CD4-positive, alpha-beta T cell (primary cell): ENCODE measurements at regions not wholly inside any gene's neighbourhood (a gene's known extent, or its start where the extent isn't known, plus 50 kb on each side); places are given as distances from the start of the nearest gene placed in this dataset.

Experiments used
- ATAC-seq: fragments of 200-7000 bp; cut with Tn5 transposase; one replicate; pipeline ENCODE4 v1.10.0; 2022; ENCODE audit warnings: mild to moderate bottlenecking; ENCODE audit not compliant: poor library complexity
- CTCF ChIA-PET: fragments of 350-600 bp; sonication (Branson Sonifier 250); formaldehyde crosslinking; loops from one replicate; lab custom pipeline; 2021; ENCODE audit warnings: antibody characterized with exemption, inconsistent platforms; lab: Charles Lee
- POLR2A ChIA-PET: fragments of 350-600 bp; sonication (Branson Sonifier 250); formaldehyde crosslinking; loops from one replicate; lab custom pipeline; 2021; ENCODE audit warnings: antibody characterized with exemption, inconsistent platforms; lab: Charles Lee
- DNase-seq, 14 experiments: peaks; one replicate each; pipeline ENCODE4 v3.0.0-alpha.2; 2013 to 2020; ENCODE audit warnings: mixed read lengths in 2 of 14
- H3K27ac ChIP-seq, 2 donors: one replicate each; pipeline versions ENCODE4 v1.5.1 to v1.7.0; 2013; ENCODE audit warnings: low read length in 2 of 2, low read depth in 1 of 2, mild to moderate bottlenecking in 1 of 2
- H3K27me3 ChIP-seq, 2 experiments: 1 replicate in 1 of 2; 2 replicates in 1 of 2; pipeline versions ENCODE4 v1.6.1 to v1.7.0; 2013; ENCODE audit warnings: low read length in 2 of 2, control low read depth in 1 of 2, mild to moderate bottlenecking in 1 of 2, moderate library complexity in 1 of 2; ENCODE audit not compliant: insufficient read depth in 2 of 2, control insufficient read depth in 1 of 2
- H3K36me3 ChIP-seq: one replicate; pipeline ENCODE4 v1.6.1; 2013; ENCODE audit warnings: low read length, control low read depth; ENCODE audit not compliant: insufficient read depth
- H3K4me1 ChIP-seq: one replicate; pipeline ENCODE4 v1.6.1; 2013; ENCODE audit warnings: low read length, control low read depth; ENCODE audit not compliant: insufficient read depth
- H3K4me3 ChIP-seq: one replicate; pipeline ENCODE4 v1.5.1; 2013; ENCODE audit warnings: mild to moderate bottlenecking, low read length, moderate library complexity
- H3K9me3 ChIP-seq, 2 experiments: 1 replicate in 1 of 2; 2 replicates in 1 of 2; pipeline versions ENCODE4 v1.6.1 to v1.7.0; 2013; ENCODE audit warnings: low read length in 2 of 2, mild to moderate bottlenecking in 2 of 2, control low read depth in 1 of 2, moderate library complexity in 1 of 2; ENCODE audit not compliant: control insufficient read depth in 1 of 2, insufficient read depth in 1 of 2
- H3K27ac Mint-ChIP-seq: one replicate; pipeline ENCODE4 v1.8.0; 2020; ENCODE audit warnings: mixed read lengths
- H3K27me3 Mint-ChIP-seq: one replicate; pipeline ENCODE4 v1.8.0; 2021; ENCODE audit warnings: mixed read lengths
- H3K36me3 Mint-ChIP-seq: one replicate; pipeline ENCODE4 v1.8.0; 2021; ENCODE audit warnings: low read depth, mixed read lengths
- H3K4me1 Mint-ChIP-seq: one replicate; pipeline ENCODE4 v1.8.0; 2021; ENCODE audit warnings: low read depth, mixed read lengths
- H3K4me3 Mint-ChIP-seq: one replicate; pipeline ENCODE4 v1.8.0; 2020; ENCODE audit warnings: mild to moderate bottlenecking, mixed read lengths
- H3K9me3 Mint-ChIP-seq: one replicate; pipeline ENCODE4 v1.8.0; 2020; ENCODE audit warnings: mixed read lengths
- intact Hi-C, 2 experiments: fragments of 100-400 bp; cut with DNase I in 1 of 2; cut with micrococcal nuclease in 1 of 2; formaldehyde crosslinking; loops; one replicate each; pipeline versions ENCODE4 v1.15.1 to v1.9.0; 2023 to 2025; cut with DNase I, micrococcal nuclease
- TF ChIP-seq, protein P1 (sequence below): fragments of 200-600 bp; IDR thresholded peaks from one replicate; pipeline ENCODE4 v1.8.0; 2022; ENCODE audit warnings: antibody characterized with exemption, mild to moderate bottlenecking

DNA sequence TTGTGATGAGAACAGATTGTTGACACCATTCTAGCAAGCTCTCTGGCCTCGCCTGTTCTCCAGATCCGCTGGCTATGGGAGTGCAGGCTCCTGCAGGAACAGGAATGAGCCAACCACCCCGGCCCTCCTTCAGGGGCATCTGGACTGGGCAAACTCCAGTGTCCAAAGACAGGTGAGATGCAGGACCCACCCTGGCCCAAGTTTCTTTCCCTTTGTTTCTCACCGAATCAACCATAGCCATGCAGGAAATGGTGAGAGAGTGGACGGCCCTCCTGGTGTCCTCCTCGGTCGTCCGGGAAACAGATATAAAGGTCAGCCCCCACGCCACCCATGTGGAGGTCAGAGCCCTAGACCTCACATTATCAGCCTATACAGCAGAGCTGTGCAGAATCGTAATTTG, 108.6 kb upstream of the IRX2 start:
- Histone ChIP-seq H3K4me1 (no peaks in the 10 kb centered on the region), H3K27me3 (no peaks in the 10 kb centered on the region), H3K4me3 (no peak overlapping the region), H3K9me3 (peaks cover 0 to 39% of the 10 kb centered on the region in 2 experiments), H3K36me3 (no peaks in the 10 kb centered on the region), H3K27ac (no peak overlapping the region)
- H3K9me3 Mint-ChIP-seq, result no peaks in the 10 kb centered on the region
- intact Hi-C loops, result no loop called here
- no peak for ATAC-seq
- no peaks in the 10 kb centered on the region for H3K27me3 Mint-ChIP-seq
- ChIA-PET CTCF (no interaction called here), POLR2A (no interaction called here)
- H3K36me3 Mint-ChIP-seq, result no peaks in the 10 kb centered on the region
- H3K4me1 Mint-ChIP-seq, result no peaks in the 10 kb centered on the region
- DNase-seq, result no peak
- no peak overlapping the region for H3K4me3 Mint-ChIP-seq
- TF ChIP-seq, protein P1, sequence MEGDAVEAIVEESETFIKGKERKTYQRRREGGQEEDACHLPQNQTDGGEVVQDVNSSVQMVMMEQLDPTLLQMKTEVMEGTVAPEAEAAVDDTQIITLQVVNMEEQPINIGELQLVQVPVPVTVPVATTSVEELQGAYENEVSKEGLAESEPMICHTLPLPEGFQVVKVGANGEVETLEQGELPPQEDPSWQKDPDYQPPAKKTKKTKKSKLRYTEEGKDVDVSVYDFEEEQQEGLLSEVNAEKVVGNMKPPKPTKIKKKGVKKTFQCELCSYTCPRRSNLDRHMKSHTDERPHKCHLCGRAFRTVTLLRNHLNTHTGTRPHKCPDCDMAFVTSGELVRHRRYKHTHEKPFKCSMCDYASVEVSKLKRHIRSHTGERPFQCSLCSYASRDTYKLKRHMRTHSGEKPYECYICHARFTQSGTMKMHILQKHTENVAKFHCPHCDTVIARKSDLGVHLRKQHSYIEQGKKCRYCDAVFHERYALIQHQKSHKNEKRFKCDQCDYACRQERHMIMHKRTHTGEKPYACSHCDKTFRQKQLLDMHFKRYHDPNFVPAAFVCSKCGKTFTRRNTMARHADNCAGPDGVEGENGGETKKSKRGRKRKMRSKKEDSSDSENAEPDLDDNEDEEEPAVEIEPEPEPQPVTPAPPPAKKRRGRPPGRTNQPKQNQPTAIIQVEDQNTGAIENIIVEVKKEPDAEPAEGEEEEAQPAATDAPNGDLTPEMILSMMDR, result no peak
- no peak overlapping the region for H3K27ac Mint-ChIP-seq

DNA sequence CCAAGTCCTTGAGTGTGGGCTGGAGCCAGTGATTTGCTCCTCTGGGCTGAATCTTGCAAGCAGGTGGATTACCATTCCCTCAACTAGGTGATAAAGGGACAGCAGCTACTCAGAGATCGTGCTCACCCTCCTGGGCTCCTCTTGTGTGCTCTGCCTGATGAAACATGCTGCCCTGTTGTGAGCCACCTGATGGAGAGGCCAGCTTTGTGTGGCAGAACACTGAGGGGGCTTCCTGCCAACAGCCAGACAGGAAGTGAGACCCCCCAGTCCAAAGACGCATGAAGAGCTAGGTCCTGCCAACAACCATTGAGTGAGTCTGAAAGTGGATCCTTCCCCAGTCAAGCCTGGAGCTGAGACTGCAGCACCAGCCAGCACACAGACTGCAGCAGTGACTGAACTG, 106.4 kb upstream of the IRX2 start:
- Histone ChIP-seq H3K27ac (no peak overlapping the region), H3K9me3 (peaks cover 0 to 21% of the 10 kb centered on the region in 2 experiments), H3K4me3 (no peak overlapping the region), H3K36me3 (no peaks in the 10 kb centered on the region), H3K4me1 (no peaks in the 10 kb centered on the region), H3K27me3 (no peaks in the 10 kb centered on the region)
- TF ChIP-seq, protein P1, result no peak
- Mint-ChIP-seq H3K36me3 (no peaks in the 10 kb centered on the region), H3K27ac (no peak overlapping the region), H3K9me3 (no peaks in the 10 kb centered on the region), H3K4me1 (no peaks in the 10 kb centered on the region), H3K4me3 (no peak overlapping the region), H3K27me3 (no peaks in the 10 kb centered on the region)
- CTCF ChIA-PET, result no interaction called here
- intact Hi-C loops, result no loop called here
- POLR2A ChIA-PET, result no interaction called here
- ATAC-seq, result no peak
- DNase-seq, result no peak

DNA sequence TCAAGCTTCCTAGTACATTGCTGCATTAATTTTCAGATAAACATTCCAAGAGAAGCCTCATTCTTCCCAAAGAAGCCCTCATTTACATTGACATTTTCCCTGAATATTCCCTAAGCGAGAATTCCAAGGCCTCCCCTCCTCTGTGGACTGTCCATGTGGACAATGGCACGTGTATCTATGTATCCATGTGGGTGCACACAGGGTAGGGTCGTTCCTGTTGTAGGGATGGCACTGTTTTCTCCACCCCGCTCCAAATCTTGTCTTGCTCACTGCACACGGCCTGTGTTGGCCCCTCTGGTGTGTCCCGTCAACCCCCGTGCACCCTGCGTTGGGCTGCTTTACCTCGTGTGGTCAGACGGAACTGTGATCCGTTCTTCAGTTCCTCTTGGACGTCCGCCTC, 104.7 kb upstream of the IRX2 start:
- no peak for DNase-seq
- CTCF ChIA-PET, result no interaction called here
- H3K27ac ChIP-seq, result no peak overlapping the region
- no peak for ATAC-seq
- H3K27me3 ChIP-seq, result no peaks in the 10 kb centered on the region
- no peak overlapping the region for H3K27ac Mint-ChIP-seq
- H3K9me3 Mint-ChIP-seq, result no peaks in the 10 kb centered on the region
- intact Hi-C loops, result no loop called here
- POLR2A ChIA-PET, result no interaction called here
- peaks cover 0 to 15% of the 10 kb centered on the region in 2 experiments for H3K9me3 ChIP-seq
- H3K4me1 Mint-ChIP-seq, result no peaks in the 10 kb centered on the region
- H3K36me3 Mint-ChIP-seq, result no peaks in the 10 kb centered on the region
- H3K4me3 ChIP-seq, result no peak overlapping the region
- H3K27me3 Mint-ChIP-seq, result no peaks in the 10 kb centered on the region
- no peaks in the 10 kb centered on the region for H3K36me3 ChIP-seq
- H3K4me3 Mint-ChIP-seq, result no peak overlapping the region
- H3K4me1 ChIP-seq, result no peaks in the 10 kb centered on the region
- TF ChIP-seq, protein P1, result no peak
